Hematopoietic multipotent progenitor cell (in vitro differentiated cells): ENCODE measurements at regions not wholly inside any gene's neighbourhood (a gene's known extent, or its start where the extent isn't known, plus 50 kb on each side); places are given as distances from the start of the nearest gene placed in this dataset.

ENCODE experiments used
- DNase-seq, 3 donors: peaks; one replicate each; pipeline ENCODE4 v3.0.0-alpha.2; 2011 to 2015; ENCODE audit warnings: low read depth in 2 of 3, low spot score in 2 of 3

- DNase-seq, result no peak
Measured at GRCh38 chr4:170666909-170667308, 577.2 kb upstream of the AADAT start.

- DNase-seq, result no peak
Measured at GRCh38 chr4:170662250-170662649, 572.5 kb upstream of the AADAT start.

DNA sequence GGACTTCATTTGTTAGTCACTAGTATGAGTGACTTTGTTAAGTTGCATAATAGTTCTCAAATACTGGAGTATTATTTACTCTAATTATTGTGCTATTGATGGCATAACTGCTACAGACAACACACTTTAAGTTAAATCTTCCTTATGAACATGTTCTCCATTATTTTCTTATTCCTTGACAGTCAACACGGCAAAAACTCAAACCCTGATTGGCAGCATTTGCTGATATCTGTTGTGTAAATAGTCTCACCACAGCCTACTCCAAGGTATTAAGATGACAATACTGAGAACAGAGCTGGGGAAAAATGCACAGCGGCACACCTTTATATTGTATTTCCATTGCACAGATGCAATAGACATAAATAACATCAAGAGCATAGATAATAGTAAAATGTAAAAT, 568.0 kb upstream of the AADAT start:
- no peak for DNase-seq

- no peak for DNase-seq
Measured at GRCh38 chr4:170656506-170656905, 566.8 kb upstream of the AADAT start.

GRCh38 chr4:170652571-170652970, 562.8 kb upstream of the AADAT start:
- DNase-seq, result no peak

DNA sequence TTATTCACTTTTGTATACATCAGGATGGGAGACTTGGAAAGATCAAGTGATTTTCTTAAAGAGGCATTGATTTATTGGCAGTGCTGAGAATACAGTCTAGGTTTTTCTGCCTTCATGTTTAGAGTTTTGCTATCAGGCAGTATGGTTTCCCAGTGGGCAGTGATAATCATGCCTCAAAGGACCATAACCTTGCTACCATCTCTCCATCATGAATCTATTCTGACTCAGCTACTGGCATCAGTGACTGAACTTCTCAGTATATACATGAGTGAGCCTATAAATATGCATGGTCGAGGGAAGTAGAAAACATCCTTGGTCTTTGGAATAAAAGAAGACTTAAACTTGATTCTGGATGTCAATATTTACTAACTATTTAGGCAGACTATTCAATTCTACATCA, 562.0 kb upstream of the AADAT start:
- DNase-seq, result no peak

- DNase-seq, result no peak
Measured at GRCh38 chr4:170627418-170627817, 537.7 kb upstream of the AADAT start.

GRCh38 chr4:170623899-170624298, 534.1 kb upstream of the AADAT start:
- no peak for DNase-seq

GRCh38 chr4:170610434-170610833, 520.7 kb upstream of the AADAT start:
- no peak for DNase-seq

- no peak for DNase-seq
Measured at GRCh38 chr4:170599894-170600293, 510.1 kb upstream of the AADAT start.

- DNase-seq, result no peak
Measured at GRCh38 chr4:170591076-170591475, 501.3 kb upstream of the AADAT start.

- peak in 2 of 3 donors; percentile 26 to 58 for DNase-seq
Measured at GRCh38 chr4:170589597-170590191, 499.9 kb upstream of the AADAT start.

DNA sequence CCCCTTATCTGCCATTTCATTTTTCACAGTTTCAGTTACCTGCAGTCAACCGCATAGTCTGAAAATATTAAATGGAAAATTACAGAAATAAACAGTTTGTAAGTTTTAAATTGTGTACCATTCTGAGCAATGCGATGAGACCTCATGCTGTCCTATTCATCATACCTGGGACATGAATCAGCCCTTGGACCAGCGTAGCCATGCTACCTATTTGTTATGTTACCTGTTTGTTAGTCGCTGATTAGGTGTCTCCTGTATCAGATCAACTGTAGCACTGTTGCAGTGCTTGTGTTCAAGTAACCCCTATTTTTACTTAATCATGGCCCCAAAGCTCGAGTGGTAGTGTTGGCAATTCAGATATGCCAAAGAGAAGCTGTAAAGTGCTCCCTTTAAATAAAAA, 492.2 kb upstream of the AADAT start:
- DNase-seq, result no peak

GRCh38 chr4:170581322-170581721, 491.6 kb upstream of the AADAT start:
- no peak for DNase-seq

- DNase-seq, result no peak
Measured at GRCh38 chr4:170580651-170581050, 490.9 kb upstream of the AADAT start.

GRCh38 chr4:170538821-170539473, 449.2 kb upstream of the AADAT start:
- DNase-seq, result no peak

DNA sequence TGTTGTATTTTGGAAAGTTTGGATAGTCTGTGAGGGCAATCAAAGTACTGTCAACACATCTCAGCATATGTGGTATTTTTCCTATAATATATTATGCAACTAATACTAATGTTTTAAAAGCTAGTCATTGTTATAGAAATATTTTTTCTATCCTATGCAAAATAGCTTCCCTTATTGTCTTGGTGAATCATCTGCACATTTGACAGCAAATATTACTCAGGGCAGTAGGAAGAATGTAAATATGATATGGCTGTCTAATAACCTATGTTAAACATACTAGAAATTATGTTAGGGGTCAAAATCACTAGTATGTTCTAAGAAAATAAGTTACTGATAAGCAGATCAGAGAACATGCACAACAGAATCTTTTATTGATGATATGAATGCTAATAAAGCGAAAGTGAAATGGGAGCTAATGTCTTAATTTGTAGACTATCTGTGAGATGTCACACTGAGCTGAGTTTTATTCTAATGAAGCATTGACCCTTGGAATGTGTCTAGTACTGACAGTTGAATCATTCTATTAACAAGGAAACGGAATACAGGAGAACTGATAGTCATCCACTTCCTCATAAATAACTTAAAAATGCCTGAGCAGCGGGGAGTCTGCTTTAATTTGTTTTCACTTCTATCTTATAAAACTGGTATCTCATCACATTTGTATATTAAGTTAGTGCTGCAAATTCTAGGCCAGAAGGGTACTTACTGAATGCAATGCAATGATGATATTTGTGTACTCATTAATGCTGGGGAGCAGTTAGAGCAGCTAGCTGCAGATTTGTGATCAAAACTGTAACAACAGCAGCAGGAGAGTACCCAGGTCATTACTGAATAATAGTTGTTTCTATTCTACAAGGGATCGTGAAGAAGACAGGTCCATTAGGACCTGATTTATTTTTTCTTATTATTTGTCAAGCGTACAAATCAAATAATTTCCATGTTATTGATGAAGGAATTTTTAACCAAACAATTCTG, 440.3 kb upstream of the AADAT start:
- DNase-seq, result no peak

DNA sequence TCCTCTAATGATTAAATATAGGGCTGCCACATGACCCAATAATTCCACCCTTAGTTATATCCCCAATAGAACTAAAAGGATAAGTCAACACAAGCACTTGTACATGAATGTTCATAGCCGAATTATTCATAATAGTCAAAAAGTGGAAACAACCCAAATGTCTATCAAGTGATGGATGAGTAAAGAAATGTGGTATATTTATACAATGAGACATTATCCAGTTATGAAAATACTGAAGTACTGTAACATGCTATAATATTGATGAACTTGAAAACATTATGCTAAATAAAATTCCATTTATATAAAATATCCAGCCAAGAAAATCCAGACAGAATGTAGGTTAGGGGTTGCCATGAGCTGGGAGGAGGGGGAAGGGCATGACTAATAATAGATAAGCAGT, 436.7 kb upstream of the AADAT start:
- no peak for DNase-seq

- DNase-seq, result no peak
Measured at GRCh38 chr4:170522427-170522970, 432.7 kb upstream of the AADAT start.

DNA sequence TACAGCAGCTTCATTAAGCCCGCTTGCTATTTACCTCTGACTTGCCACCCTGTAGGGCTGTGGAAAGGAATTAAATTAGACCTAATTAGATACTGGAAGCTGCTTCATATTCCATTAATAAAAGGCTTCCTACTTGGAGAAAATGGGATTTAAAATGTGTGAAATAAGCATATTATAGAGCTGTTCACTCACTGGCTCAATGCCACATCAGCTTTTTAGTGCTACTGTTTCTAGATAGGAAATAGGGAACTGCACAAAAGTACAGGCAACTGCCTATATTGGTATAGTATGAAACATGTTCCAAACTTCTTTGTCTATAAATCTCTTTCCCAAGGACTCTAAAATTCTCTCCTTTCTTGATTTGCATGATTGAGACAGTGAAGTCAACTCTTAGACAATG, 407.9 kb upstream of the AADAT start:
- peak in 1 of 3 donors; percentile 21 for DNase-seq

GRCh38 chr4:170497112-170497511, 407.4 kb upstream of the AADAT start:
- peak in 2 of 3 donors; percentile 12 to 46 for DNase-seq
